Mucosa of gallbladder (tissue), 1 donor: ENCODE measurements at regions not wholly inside any gene's neighbourhood (a gene's known extent, or its start where the extent isn't known, plus 50 kb on each side); places are given as distances from the start of the nearest gene placed in this dataset.
"Not testable (repeated sequence)": the region's sequence is repeated elsewhere in the genome, so short reads cannot be mapped to it uniquely, and the experiment has no call there.

ENCODE experiments used
- DNase-seq: peaks from one replicate; pipeline ENCODE4 v3.0.0-alpha.2; 2020; ENCODE audit warnings: low spot score
- donor health status: DM: no; HTN: no; CAD: no.

DNA sequence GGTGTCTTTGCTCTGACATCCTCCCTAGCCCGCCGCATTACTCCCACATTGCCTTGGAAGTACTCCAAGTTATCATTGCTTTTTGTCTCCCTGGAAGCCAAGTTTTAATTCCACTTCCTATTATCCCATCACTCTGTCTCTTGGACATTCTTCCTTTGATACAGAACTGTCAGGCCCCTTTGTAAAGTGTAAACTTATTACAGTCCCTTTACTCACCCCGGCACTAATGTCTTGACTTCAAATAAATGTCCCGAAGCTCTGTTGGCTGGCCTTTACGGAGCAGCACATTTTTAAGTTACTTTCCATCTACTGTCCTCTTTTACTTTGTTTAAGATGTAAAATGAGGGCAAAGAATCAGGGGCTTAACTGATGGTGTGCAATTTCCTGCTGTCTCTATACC lies 223.5 kb upstream of the IGFBP7 start:
- no peak for DNase-seq

DNA sequence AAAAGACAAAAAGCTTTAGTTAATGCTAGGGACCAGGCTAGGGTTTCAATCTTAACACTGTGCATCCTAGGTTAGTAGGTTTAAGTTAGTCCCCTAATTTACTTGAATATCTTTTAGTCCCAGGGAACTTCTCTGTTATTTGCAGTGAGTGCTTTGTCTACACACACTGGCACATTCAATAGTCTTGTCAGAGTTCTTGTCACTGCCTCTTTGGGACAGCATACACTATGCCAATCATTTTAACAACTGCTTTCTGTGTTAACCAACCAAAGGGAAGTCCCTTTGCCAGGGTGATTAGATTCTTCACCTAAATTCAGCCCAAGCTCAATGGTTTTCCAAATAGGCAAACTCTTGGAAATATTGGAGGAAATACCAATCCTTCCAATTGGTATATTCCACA lies 221.8 kb upstream of the IGFBP7 start:
- no peak for DNase-seq

- DNase-seq = no peak
Measured at GRCh38 chr4:57329279-57329678, 219.1 kb upstream of the IGFBP7 start.

- DNase-seq = no peak
Measured at GRCh38 chr4:57324673-57325307, 214.6 kb upstream of the IGFBP7 start.

DNA sequence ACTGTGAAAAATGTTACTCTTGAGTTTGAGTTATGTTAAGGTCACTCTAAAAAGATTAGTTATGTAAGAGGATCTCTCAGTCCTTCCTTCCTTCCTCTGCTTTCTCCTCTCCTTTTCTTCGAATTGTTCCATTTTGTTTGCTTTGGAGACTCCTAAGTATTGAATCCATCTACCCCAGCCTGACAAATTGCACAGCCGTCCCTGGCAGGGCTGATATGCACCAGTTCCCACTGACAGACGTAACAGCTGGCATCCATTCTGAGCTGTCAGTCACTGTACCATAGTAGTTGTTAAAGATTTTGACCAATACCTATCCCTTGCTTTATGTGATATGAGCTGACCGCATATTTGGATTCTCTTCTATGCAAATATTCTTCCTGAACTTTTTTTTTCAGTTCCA lies 210.7 kb upstream of the IGFBP7 start:
- no peak for DNase-seq

DNA sequence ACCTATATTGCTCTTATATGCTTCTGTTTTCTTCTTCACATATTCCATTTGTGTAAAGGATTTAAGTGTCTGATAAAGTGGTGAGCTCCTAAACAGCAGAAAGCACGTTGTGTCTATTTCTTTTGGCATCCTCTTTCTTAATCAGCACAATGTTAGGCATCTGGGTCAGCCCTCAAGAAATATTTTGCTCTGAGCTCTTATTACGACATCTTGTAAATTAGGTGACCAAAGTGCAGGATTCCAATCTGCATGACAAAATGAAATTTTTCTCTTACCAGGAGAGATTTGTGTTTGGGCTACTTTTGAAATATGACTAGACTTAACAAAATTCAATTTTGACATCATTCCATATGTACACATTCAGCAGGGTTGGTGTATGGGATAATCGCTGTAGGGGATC lies 210.0 kb upstream of the IGFBP7 start:
- DNase-seq = no peak

DNA sequence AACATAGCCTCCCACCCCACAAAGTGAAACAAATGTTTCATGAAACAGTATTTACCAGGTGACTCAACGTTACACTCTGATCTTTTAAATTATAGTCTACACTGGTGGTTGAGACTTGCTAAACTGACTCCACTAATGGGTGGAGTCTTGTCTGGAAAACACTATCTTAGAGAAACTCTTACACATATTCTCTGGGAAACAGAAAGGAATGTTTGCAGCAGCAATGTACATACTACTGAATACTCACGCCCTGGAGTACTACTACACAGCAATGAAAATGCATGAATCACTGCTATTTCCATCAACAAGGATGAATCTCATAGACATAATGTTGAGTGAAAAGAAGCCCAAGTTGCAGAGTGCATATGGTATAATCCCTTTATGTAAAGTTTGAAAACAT lies 208.5 kb upstream of the IGFBP7 start:
- no peak for DNase-seq

DNA sequence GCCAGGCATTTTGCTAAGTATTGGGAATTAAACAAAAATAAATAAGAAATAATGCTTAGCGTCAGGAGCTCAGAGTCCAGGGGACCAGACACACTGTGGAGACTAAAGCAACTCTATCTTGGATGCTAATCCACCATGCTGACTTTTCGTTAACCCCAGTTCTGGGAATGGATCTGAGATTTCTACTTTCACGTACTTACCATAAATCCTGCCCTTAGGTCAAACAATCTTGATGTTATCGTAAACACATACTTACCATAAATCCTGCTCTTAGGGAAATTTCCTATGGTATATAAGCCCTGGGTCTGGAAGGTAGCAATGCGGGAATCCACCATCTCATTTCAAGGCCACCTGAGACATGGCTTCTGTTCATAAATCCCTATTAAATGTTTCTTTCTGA lies 204.5 kb upstream of the IGFBP7 start:
- DNase-seq = no peak

DNA sequence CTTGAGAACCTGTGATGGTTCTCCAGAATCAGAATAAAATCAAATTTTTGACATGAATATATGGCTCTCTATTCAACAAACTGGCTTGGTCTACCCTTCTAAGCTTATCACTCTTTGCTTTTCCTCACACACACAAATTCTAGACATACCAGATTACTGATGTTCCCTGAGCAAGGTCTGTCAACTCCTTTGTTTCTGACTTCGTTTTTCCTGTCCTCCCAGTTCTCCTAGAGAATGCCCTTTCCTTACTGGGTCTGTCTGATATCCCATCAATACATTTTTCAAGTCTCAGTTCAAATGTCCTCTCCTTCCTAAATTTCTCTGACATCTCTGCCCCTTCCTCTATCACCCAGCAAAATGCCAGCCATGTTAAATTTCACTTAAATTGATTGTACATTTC lies 202.1 kb upstream of the IGFBP7 start:
- no peak for DNase-seq

GRCh38 chr4:57309658-57310057 lies 199.5 kb upstream of the IGFBP7 start:
- DNase-seq = no peak

DNA sequence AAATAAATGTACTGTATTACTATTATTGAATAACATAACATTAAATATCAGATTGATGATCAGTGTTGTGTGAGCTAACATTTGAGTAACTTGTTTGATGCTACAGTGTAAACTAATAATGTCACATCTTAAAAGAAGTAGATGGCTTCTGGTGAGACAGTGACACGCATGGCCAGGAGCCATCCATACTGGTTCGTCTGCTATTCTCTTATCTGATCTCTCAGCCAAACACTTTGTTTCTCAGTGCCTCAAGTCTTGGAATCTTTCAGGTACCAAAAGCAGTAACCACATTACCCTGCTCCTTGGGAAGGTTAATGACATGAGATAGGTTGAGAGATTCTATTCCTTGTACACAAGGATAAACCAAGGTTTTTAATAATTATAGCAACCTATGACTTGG lies 198.1 kb upstream of the IGFBP7 start:
- no peak for DNase-seq

GRCh38 chr4:57305836-57306235 lies 195.7 kb upstream of the IGFBP7 start:
- DNase-seq = no peak

DNA sequence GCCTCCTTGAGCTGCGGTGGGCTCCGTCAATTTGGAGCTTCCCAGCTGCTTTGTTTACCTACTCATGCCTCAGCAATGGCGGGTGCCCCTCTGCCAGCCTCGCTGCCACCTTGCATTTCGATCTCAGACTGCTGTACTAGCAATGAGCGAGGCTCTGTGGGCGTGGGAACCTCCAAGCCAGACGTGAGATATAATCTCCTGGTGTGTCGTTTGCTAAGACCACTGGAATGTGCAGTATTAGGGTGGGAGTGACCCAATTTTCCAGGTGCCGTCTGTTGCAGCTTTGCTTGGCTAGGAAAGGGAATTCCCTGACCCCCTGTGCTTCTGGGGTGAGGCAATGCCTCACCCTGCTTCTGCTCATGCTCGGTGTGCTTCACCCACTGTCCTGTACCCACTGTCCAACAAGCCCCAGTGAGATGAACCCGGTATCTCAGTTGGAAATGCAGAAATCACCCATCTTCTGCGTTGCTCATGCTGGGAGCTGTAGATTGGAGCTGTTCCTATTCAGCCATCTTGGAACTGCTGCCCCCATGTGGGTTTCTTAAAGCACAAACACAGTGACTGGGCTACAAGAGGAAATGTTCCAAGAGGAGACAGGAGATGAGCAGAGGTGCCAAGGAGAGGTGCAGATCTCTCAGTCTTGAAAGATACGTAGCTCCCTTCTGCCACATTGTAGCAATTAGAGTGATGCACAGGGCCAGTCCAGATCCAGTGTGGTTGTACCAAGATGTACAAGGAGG lies 193.0 kb upstream of the IGFBP7 start:
- no peak for DNase-seq

DNA sequence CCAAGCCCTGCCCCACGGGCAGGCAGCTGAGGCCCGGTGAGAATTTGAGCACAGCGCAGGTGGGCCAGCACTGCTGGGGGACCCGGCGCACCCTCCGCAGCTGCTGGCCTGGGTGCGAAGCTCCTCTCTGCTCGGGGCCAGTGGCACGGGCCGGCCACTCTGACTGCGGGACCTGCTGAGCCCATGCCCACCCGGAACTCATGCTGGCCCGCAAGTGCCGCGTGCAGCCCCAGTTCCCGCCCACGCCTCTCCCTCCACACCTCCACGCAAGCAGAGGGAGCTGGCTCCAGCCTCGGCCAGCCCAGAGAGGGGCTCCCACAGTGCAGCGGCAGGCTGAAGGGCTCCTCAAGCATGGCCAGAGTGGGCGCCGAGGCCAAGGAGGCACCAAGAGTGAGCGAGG lies 190.1 kb upstream of the IGFBP7 start:
- not testable (repeated sequence) for DNase-seq

DNA sequence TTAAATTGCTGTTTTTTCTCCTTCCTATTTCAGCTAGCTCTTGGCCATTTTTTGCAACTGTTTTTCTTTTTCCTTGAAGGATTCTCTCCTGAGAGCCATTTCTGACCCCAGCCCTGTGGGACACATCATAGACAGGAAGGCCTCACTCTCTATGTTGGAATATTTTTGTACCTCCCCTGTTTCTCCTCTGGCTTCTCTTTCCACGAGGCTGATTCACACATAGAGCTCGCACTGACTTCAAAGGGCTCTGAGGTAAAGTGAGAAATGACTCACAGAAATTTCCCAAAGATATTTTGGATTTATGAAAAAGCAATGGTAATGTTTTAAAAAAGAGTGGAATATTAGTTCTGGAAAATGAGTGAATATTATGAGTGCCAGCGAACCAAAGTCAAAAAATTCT lies 181.7 kb upstream of the IGFBP7 start:
- DNase-seq = no peak

GRCh38 chr4:57287687-57288604 lies 177.8 kb upstream of the IGFBP7 start:
- DNase-seq = no peak

GRCh38 chr4:57282933-57283310 lies 172.7 kb upstream of the IGFBP7 start:
- DNase-seq = no peak

- no peak for DNase-seq
Measured at GRCh38 chr4:57280481-57280880, 170.3 kb upstream of the IGFBP7 start.

GRCh38 chr4:57278780-57279179 lies 168.6 kb upstream of the IGFBP7 start:
- no peak for DNase-seq

- no peak for DNase-seq
Measured at GRCh38 chr4:57274082-57274481, 163.9 kb upstream of the IGFBP7 start.

- DNase-seq = peak; percentile 10
Measured at GRCh38 chr4:57270346-57270745, 160.2 kb upstream of the IGFBP7 start.

DNA sequence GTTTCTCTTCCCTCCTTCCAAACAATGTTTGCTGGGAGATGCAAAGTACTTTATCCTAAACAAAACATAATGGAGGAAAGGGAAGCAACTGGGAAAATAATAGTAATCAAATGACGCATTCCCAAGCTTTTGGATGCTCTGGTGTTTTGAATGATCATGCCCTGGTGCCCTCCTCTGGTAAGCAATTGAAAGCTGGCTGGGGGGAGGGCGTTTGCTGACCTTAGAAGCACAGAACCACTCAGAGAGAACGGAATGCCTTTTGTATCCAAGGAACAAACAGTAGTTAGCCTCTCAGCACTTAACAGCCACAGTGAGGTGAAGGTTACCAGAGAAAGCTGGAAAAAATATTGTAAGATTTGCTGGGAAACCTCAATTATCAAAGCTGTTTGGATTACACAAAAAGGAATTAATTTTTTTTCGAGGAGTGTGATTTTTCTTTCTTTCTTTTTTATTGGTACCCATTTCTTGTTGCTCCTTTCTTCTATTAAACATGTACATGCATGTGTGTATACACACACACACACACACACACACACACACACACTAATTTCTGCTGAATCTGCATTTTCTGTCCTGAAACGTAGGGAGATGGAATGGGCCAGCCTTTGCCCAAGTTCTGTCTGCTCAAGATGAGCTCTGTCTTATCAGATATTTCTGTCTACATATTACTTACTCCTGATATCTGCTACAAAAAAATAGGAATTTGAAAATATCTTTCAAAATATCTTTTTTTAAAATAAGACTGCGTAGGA lies 155.8 kb upstream of the IGFBP7 start:
- DNase-seq = no peak
